SK-N-SH (cell line): ENCODE measurements at regions not wholly inside any gene's neighbourhood (a gene's known extent, or its start where the extent isn't known, plus 50 kb on each side); places are given as distances from the start of the nearest gene placed in this dataset.

ENCODE experiments used
- TF ChIP-seq, protein P1 (sequence below): fragments of 150-350 bp; IDR thresholded peaks from 2 replicates; pipeline ENCODE4 v1.6.1; 2017; ENCODE audit warnings: antibody characterized with exemption, low read length, low read depth, borderline replicate concordance

DNA sequence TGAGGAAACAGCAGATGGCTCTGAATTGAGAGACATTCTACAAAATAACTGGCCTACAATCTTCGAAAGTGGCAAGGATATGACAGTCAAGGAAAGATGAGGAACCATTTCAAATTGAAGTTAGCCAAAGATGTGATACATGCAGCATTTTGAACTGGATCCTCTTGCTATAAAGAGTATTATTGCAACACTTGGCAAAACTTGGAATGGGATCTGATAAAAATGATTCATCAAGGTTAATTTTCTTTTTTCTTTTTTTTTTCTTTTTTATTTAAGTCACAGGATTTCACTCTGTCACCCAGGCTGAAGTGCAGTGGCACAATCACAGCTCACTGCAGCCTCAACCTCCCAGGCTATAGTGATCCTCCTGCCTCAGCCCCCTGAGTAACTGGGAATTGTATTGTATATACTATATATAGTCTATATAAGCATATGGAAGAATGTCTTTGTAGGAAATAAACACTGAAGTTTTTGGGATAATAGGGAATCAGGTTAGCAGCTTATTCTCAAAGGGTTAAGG is 49.8 kb upstream of the GJA8 start (continued):
- TF ChIP-seq, protein P1, sequence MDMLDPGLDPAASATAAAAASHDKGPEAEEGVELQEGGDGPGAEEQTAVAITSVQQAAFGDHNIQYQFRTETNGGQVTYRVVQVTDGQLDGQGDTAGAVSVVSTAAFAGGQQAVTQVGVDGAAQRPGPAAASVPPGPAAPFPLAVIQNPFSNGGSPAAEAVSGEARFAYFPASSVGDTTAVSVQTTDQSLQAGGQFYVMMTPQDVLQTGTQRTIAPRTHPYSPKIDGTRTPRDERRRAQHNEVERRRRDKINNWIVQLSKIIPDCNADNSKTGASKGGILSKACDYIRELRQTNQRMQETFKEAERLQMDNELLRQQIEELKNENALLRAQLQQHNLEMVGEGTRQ, result no peak
